CD4-positive, alpha-beta T cell treated with Interleukin-4 for 4 hours (primary cell): ENCODE measurements at regions not wholly inside any gene's neighbourhood (a gene's known extent, or its start where the extent isn't known, plus 50 kb on each side); places are given as distances from the start of the nearest gene placed in this dataset.

ENCODE experiments used
- DNase-seq: peaks from one replicate; pipeline ENCODE4 v3.0.0-alpha.2; 2020

- no peak for DNase-seq
Measured at GRCh38 chr7:32262315-32262714, 192.1 kb upstream of the PDE1C start.

- no peak for DNase-seq
Measured at GRCh38 chr7:32259931-32260596, 189.9 kb upstream of the PDE1C start.

DNA sequence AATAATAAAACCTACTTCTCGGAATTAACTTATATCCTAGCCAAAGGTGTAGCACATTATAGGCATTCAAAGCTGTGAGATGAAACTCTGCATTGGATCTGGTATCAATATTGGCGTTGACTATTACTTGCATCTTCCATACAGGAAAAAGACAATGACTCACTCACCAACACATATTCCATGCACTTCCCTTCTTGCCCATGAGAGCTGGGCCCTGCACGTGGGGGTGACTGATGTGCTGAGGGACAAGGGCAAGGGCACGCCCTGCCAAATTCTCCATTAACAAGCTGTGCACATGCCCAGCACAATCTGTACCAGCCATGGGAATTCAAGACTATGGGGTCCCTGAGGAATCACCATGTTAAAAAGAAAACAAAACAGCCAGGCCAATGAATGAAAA, 188.1 kb upstream of the PDE1C start:
- DNase-seq = no peak

- no peak for DNase-seq
Measured at GRCh38 chr7:32257621-32258020, 187.4 kb upstream of the PDE1C start.

DNA sequence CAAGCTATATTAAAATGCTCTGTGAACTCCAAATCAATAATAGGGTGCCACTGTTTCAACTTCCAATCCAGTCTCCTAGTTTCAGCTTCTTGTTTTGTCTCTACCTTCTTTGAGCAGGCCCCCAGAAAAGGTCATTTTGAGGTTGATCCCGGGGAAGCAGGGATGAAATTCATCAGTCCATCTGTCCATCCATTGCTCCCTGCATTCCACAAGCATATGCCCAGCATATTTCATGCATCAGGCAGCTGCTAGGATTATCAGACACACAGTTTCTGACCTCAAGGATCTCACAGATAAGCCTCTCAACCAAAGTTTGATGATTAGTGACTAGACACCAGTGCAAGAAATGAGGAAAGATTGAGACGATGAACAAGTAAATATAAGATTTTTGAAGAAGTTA, 186.6 kb upstream of the PDE1C start:
- no peak for DNase-seq

- DNase-seq = no peak
Measured at GRCh38 chr7:32256376-32256775, 186.2 kb upstream of the PDE1C start.

GRCh38 chr7:32255036-32255435, 184.8 kb upstream of the PDE1C start:
- no peak for DNase-seq

- DNase-seq = no peak
Measured at GRCh38 chr7:32253299-32253698, 183.1 kb upstream of the PDE1C start.

DNA sequence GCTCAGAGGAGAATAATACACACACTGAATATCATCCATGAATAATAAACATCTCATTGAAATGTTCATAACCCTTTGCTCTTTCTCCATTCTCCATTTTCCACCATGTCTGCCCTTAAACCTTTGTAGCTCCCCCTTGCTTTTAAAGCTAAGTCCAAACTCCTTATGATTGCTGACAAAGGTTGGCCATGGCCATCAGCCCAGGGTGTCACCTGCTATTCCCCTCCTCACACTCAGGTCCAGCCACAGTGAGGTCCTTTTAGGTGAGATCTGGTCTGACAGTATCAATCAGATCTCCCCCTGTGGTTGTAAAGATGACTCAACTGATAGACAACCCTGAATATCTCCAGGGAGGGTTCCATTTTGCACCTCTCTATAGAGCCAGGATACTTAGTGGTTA, 181.5 kb upstream of the PDE1C start:
- no peak for DNase-seq

- DNase-seq = no peak
Measured at GRCh38 chr7:32250471-32251260, 180.5 kb upstream of the PDE1C start.

DNA sequence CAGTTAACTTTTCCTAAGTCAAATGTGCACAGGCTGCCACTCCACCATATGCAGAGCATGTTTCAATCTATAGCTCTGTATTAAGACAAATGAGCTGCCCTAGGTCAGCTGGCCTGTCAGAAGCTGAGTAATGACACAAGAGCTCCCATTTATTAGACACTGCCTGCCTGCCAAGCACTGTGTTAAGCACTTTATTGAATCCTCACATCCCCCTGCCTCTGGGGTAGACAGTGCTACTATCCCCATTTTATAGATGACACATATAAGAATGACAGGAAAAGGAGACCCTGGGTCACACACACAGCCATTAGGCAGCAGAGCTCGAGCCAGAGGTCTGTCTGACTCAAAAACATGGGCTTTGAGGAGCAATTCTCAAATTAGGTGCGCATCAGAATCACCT, 179.8 kb upstream of the PDE1C start:
- no peak for DNase-seq

- DNase-seq = no peak
Measured at GRCh38 chr7:32248522-32248921, 178.3 kb upstream of the PDE1C start.

DNA sequence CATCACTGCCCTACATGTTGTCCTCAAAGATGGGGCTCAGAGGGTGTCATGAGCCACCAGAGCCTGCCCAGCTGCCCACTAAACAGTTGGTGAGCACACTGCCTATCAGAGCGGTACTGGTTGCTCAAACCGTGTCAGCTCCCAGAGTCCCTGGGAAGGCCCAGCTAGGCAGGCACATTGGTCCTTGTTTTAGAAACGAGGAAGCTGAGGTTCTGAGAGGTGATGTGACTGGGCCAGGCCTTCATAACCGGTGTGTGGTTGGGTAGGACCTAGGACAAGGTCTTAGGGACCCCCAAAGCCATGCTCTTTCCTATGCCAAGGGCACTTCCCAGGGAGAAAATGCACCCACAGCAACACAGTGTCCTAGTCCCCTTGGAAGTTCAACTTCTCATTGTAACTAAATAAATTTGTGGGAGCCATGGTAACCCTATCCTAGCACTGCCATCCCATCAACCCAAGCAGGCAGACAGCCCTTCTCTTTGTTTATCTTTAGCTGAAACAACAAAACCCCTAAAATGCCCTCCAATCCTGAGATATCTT, 174.7 kb upstream of the PDE1C start:
- DNase-seq = no peak

DNA sequence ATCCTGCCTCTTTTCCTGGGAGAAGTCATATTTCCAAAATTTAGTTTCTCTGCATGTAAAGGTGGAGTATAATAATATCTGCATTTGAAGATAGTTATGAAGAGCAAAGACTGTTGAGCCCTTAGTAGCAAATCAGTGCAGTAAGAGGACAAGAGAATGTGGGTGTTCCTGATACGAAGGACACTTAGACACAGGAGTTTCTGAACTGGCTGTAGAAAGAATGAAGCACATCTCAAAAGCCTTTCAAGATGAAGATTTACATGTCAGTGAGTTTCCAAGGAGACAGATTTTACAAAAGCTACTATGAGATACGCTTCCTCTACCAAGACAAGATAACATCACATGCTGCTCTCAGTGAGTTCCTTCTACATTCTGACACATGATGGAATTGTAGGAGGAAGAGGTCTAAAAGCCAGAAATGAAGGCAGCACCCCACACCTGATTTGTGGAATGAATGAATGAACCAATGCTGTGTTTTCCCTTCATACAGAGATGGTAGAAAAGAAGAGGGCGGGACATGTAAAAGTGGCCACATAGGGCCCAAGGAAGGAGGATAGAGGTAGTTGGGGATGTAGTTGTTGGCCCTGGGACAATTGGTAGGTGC, 173.6 kb upstream of the PDE1C start:
- no peak for DNase-seq

- no peak for DNase-seq
Measured at GRCh38 chr7:32242436-32242835, 172.2 kb upstream of the PDE1C start.

DNA sequence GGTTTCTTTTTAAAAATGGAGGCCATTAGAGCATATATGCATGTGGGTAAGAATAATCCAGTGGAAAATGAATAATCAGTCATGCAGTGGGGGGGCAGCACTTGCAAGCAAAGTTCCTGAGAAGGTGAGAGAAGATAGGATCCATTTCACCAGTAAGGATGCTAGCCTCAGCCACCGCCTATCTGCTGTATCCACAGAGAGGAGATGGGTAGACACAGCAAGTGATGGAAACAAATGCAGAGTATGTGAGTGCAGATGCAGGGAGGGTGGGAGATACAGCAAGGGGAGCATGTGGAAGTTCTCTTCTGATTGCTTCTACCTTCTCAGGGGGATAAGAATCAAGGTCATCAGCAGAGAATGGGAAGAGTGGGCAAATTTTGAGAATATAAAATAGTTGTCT, 171.4 kb upstream of the PDE1C start:
- no peak for DNase-seq

- no peak for DNase-seq
Measured at GRCh38 chr7:32239764-32240163, 169.6 kb upstream of the PDE1C start.

DNA sequence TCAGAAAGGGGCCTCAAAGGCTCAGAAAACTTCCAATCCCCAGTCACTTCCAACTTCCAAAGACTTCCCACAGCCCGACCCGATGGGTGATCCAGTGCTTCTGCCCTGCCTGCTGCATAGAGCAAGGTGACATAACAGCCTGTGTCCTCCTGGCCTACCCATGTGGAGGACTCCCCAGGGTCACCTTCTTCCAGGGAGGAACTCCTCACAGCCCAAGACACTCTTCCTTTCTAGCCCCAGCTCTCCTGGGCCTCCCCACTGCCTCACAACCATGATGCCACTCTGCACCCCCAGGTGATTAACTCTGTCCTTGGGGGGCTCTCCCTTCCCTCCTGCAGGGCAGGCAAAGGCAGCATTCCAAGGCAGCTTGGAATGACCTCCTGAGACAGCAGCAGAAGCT, 158.4 kb upstream of the PDE1C start:
- DNase-seq = no peak

DNA sequence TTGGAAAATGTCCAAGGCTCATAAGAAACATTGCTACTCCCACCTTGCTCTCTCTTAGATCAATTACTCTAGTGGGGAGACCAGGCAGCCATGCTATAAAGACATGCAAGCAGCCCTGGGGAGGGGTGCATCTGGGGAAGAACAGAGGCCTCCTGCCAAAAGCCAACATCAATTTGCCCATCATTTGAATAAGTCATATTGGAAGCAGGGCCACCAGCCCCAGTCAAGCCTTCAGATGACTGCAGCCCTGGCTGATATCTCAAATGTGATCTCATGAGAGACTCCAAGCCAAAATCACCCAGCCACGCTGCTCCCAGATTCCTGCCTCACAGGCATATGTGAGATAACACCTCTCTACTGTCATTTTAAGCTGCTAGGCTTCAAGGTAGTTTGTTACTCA, 157.5 kb upstream of the PDE1C start:
- no peak for DNase-seq

GRCh38 chr7:32224276-32224675, 154.1 kb upstream of the PDE1C start:
- DNase-seq = no peak

DNA sequence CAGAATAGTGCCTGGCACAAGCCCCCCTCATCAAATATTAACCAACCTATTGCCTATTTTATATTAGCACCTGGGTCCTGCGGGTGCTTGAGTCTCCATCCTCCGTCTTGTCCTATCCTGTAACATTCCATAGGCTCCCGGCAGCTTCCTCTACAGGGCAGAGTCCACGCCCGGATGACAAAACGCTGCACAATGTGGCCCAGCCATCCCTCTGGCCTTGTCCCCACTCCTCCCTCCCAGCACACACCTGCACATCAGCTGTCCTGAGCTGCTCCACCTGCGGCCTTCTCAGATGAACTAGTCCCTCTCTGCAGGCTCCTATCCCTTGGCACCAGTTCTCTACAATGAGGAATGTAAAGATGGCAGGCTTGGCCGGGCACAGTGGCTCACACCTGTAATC, 153.5 kb upstream of the PDE1C start:
- no peak for DNase-seq

DNA sequence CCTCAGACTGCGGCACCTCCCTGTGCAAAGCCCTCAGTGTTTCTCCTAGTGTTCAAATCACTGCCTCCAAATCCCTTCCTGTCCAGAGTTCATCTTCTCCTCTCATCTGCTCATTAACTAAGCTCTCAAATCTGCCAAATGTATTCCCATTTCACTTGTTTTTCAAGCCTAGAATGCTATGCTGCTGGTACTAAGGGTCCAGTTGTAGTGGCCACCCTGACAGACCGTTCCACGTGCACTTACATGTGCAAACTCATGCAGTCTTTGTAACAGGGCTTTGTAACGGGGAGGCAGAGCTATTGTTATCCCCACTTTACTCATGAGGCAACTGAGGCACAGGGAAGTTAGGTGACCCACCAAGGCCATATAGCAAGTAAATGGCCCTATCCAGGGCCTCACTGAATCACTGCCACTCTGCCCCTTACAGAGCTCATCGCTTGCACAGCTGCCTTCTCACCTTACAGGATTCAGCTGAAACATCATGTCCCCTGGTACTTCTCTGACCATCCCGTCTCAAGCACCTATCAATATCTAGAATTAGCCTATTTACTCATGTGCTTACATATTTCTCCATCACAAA, 153.0 kb upstream of the PDE1C start:
- DNase-seq = no peak

DNA sequence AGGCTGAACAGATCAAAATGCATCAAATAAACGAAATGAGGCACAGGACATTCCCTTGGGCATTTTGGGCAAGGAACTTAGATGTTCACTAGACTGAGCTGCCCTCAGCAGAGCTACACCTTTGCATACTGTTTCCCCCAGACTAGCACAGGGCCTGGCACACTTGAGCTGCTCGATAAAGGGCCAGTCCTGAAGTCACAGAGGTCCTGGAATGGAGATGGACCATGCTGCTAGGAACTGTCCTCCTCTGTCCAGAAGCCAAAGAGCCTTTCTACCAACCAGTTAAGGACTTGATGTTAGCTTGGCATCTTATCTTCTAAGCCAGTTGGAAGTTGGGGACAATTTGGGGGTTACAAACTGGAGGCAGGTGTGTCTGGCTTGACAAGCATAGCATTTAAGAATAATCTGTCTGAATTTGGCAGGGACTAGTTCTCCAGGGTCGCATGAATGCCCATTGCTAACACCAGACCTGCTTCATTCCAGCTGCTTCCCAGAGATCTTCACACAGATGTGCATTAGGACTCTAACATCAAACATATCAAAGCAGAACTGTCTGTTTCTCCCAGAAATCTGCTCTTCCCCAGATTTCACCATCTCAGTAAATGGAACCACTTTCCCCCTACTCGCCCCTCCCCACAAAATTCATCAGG, 152.2 kb upstream of the PDE1C start:
- no peak for DNase-seq
